ENCODE measurements at regions not wholly inside any gene's neighbourhood (a gene's known extent, or its start where the extent isn't known, plus 50 kb on each side); places are given as distances from the start of the nearest gene placed in this dataset.

DNA sequence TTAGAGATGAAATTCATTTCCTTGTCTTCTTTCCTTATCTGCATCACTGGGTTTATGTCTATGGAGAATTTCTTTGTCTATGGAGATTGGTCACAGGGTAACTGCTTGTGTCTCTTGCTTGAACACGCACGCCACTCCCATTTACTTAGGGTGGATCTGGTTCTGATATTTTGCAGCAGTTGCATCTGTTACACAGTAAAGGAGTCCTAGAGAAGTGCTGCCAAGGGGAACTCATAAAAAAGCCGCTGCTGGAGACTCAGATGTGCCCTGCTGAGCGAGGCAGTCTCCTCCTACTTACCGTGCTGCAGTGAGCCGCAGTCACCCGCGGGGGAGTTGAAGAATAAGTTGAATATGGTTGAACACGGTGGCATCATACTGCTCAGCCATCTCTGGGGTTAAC lies 105.2 kb upstream of the KLHL25 start:
- no peak for TF ChIP-seq POLR2AphosphoS5 (IDR thresholded peaks at IDR 0.05)
- TF ChIP-seq, protein P1, sequence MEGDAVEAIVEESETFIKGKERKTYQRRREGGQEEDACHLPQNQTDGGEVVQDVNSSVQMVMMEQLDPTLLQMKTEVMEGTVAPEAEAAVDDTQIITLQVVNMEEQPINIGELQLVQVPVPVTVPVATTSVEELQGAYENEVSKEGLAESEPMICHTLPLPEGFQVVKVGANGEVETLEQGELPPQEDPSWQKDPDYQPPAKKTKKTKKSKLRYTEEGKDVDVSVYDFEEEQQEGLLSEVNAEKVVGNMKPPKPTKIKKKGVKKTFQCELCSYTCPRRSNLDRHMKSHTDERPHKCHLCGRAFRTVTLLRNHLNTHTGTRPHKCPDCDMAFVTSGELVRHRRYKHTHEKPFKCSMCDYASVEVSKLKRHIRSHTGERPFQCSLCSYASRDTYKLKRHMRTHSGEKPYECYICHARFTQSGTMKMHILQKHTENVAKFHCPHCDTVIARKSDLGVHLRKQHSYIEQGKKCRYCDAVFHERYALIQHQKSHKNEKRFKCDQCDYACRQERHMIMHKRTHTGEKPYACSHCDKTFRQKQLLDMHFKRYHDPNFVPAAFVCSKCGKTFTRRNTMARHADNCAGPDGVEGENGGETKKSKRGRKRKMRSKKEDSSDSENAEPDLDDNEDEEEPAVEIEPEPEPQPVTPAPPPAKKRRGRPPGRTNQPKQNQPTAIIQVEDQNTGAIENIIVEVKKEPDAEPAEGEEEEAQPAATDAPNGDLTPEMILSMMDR (IDR thresholded peaks at IDR 0.05): no peak
